CD14-positive monocyte (primary cell): ENCODE measurements at regions not wholly inside any gene's neighbourhood (a gene's known extent, or its start where the extent isn't known, plus 50 kb on each side); places are given as distances from the start of the nearest gene placed in this dataset.

Experiments used
- DNase-seq, 3 donors: peaks; one replicate each; pipeline ENCODE4 v3.0.0-alpha.2; 2011 to 2022
- H2AFZ ChIP-seq: 2 replicates; pipeline ENCODE4 v1.6.0; 2012; ENCODE audit warnings: mild to moderate bottlenecking, low read depth, low read length, inconsistent platforms; ENCODE audit not compliant: insufficient read depth, poor library complexity, severe bottlenecking
- H3K27ac ChIP-seq, 2 donors: 1 replicate in 1 of 2; 2 replicates in 1 of 2; pipeline ENCODE4 v1.5.1; 2012 to 2013; ENCODE audit warnings: low read length in 2 of 2, control low read depth in 1 of 2, inconsistent platforms in 1 of 2, low read depth in 1 of 2, mild to moderate bottlenecking in 1 of 2
- H3K27me3 ChIP-seq, 2 donors: one replicate each; pipeline versions ENCODE4 v1.6.0 to v1.6.1; 2011 to 2013; ENCODE audit warnings: low read length in 2 of 2; ENCODE audit not compliant: control insufficient read depth in 2 of 2, insufficient read depth in 2 of 2
- H3K36me3 ChIP-seq, 2 donors: replicated peaks in 1 of 2; 1 replicate in 1 of 2; 2 replicates in 1 of 2; pipeline versions ENCODE4 v1.5.1 to v1.6.1; 2012 to 2013; ENCODE audit warnings: low read length in 2 of 2, control low read depth in 1 of 2, inconsistent platforms in 1 of 2, mild to moderate bottlenecking in 1 of 2; ENCODE audit not compliant: insufficient read depth in 2 of 2, control insufficient read depth in 1 of 2
- H3K4me1 ChIP-seq, 2 donors: 1 replicate in 1 of 2; 2 replicates in 1 of 2; pipeline versions ENCODE4 v1.5.1 to v1.6.1; 2012 to 2013; ENCODE audit warnings: low read length in 2 of 2, control low read depth in 1 of 2, inconsistent platforms in 1 of 2, mild to moderate bottlenecking in 1 of 2, moderate library complexity in 1 of 2; ENCODE audit not compliant: insufficient read depth in 2 of 2, control insufficient read depth in 1 of 2
- H3K4me2 ChIP-seq: replicated peaks from 2 replicates; pipeline ENCODE3; 2012; ENCODE audit warnings: low read length, moderate library complexity, mild to moderate bottlenecking; ENCODE audit not compliant: poor library complexity, severe bottlenecking; ENCODE audit errors: extremely low read depth
- H3K4me3 ChIP-seq, 3 experiments: fragments of 200-600 bp in 1 of 3; sonication (generic) in 1 of 3; replicated peaks in 1 of 3; 1 replicate in 2 of 3; 2 replicates in 1 of 3; pipeline ENCODE4 v1.5.1; 2011 to 2013; ENCODE audit warnings: low read length in 3 of 3, mild to moderate bottlenecking in 3 of 3, control low read depth in 2 of 3, low read depth in 2 of 3, inconsistent platforms in 1 of 3, moderate library complexity in 1 of 3
- H3K79me2 ChIP-seq: 2 replicates; pipeline ENCODE4 v1.6.0; 2012; ENCODE audit warnings: mild to moderate bottlenecking, control low read depth, inconsistent platforms, low read length, moderate library complexity; ENCODE audit not compliant: insufficient read depth
- H3K9ac ChIP-seq: 2 replicates; pipeline ENCODE4 v1.6.0; 2017; ENCODE audit warnings: low read length, mild to moderate bottlenecking; ENCODE audit not compliant: insufficient read depth, poor library complexity, severe bottlenecking
- H3K9me3 ChIP-seq, 2 donors: replicated peaks in 1 of 2; 1 replicate in 1 of 2; 2 replicates in 1 of 2; pipeline versions ENCODE4 v1.5.1 to v1.6.1; 2012 to 2013; ENCODE audit warnings: low read length in 2 of 2, control low read depth in 1 of 2; ENCODE audit not compliant: control insufficient read depth in 1 of 2, insufficient read depth in 1 of 2
- H4K20me1 ChIP-seq: 2 replicates; pipeline ENCODE4 v1.6.0; 2012; ENCODE audit warnings: mild to moderate bottlenecking, low read length, control low read depth, moderate library complexity; ENCODE audit not compliant: insufficient read depth
- H3K27ac Mint-ChIP-seq, 7 donors: one replicate each; pipeline ENCODE4 v1.8.0; 2020; ENCODE audit warnings: mild to moderate bottlenecking in 7 of 7, mixed read lengths in 7 of 7, moderate library complexity in 6 of 7, inconsistent platforms in 2 of 7
- H3K27me3 Mint-ChIP-seq, 3 donors: one replicate each; pipeline ENCODE4 v1.8.0; 2021 to 2022; ENCODE audit warnings: low read depth in 3 of 3, mild to moderate bottlenecking in 3 of 3, mixed read lengths in 3 of 3, moderate library complexity in 3 of 3, inconsistent platforms in 1 of 3
- H3K36me3 Mint-ChIP-seq, 2 donors: one replicate each; pipeline ENCODE4 v1.8.0; 2020; ENCODE audit warnings: mixed read lengths in 2 of 2, inconsistent platforms in 1 of 2, mild to moderate bottlenecking in 1 of 2
- H3K4me1 Mint-ChIP-seq: one replicate; pipeline ENCODE4 v1.8.0; 2020; ENCODE audit warnings: mild to moderate bottlenecking, mixed read lengths
- H3K4me3 Mint-ChIP-seq, 2 donors: one replicate each; pipeline ENCODE4 v1.8.0; 2020; ENCODE audit warnings: mild to moderate bottlenecking in 2 of 2, mixed read lengths in 2 of 2, moderate library complexity in 1 of 2
- H3K9me3 Mint-ChIP-seq, 7 donors: one replicate each; pipeline ENCODE4 v1.8.0; 2020 to 2022; ENCODE audit warnings: mixed read lengths in 7 of 7, mild to moderate bottlenecking in 6 of 7, moderate library complexity in 6 of 7, inconsistent platforms in 2 of 7
- CTCF ChIP-seq: fragments of 200-600 bp; IDR thresholded peaks from one replicate; pipeline ENCODE4 v1.8.0; 2022; ENCODE audit warnings: antibody characterized with exemption, mild to moderate bottlenecking
- WGBS: methylation state at CpG from one replicate; pipeline ENCODE4 v1.1.5; 2013; ENCODE audit warnings: missing lambda C conversion rate; ENCODE audit not compliant: insufficient coverage; 5-methylcytosine and 5-hydroxymethylcytosine counted together
- intact Hi-C, 2 donors: fragments of 100-400 bp; cut with micrococcal nuclease; formaldehyde crosslinking; loops; one replicate each; pipeline versions ENCODE4 v1.15.0 to v1.15.1; 2023

DNA sequence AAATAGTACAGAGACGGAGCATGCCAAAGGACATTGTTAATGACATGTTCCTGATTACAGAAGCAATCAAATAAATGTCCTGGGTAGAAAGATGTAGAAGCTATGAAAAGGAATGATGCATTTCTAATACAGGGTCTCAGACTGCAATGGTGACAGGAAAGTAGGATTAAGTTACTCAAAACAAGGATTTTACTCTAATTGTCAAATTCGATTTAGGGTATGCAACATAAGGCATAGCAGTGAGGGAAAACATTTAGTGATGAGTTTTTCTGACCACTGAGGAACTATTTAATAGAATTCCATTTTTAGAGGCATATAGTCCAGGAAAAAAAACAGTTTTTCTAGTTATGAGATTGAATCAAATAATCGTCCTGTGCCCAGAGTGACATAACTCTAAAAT lies 715.1 kb upstream of the ACO1 start:
- Mint-ChIP-seq H3K27ac (no peak overlapping the region), H3K9me3 (peaks cover 0 to 4% (median 0%) of the 10 kb centered on the region in 7 donors), H3K27me3 (no peaks in the 10 kb centered on the region), H3K36me3 (no peaks in the 10 kb centered on the region), H3K4me1 (no peaks in the 10 kb centered on the region), H3K4me3 (no peak overlapping the region)
- Histone ChIP-seq H3K27ac (no peak overlapping the region), H3K9ac (no peak overlapping the region), H2AFZ (no peak overlapping the region), H4K20me1 (no peaks in the 10 kb centered on the region), H3K79me2 (no peaks in the 10 kb centered on the region), H3K9me3 (no peaks in the 10 kb centered on the region), H3K4me1 (no peaks in the 10 kb centered on the region), H3K36me3 (no peaks in the 10 kb centered on the region), H3K4me2 (no peak overlapping the region), H3K4me3 (no peak overlapping the region), H3K27me3 (no peaks in the 10 kb centered on the region)
- no peak for TF ChIP-seq CTCF
- intact Hi-C loops, result no loop called here
- DNase-seq, result no peak
- 70% methylated on average over 1 of the region's 3 CpGs for WGBS

GRCh38 chr9:31671011-31671410 lies 713.4 kb upstream of the ACO1 start:
- Mint-ChIP-seq H3K9me3 (peaks cover 0 to 3% (median 0%) of the 10 kb centered on the region in 7 donors), H3K27ac (no peak overlapping the region), H3K27me3 (no peaks in the 10 kb centered on the region), H3K36me3 (no peaks in the 10 kb centered on the region), H3K4me3 (no peak overlapping the region), H3K4me1 (no peaks in the 10 kb centered on the region)
- Histone ChIP-seq H4K20me1 (no peaks in the 10 kb centered on the region), H3K27me3 (no peaks in the 10 kb centered on the region), H3K4me1 (no peaks in the 10 kb centered on the region), H3K4me2 (no peak overlapping the region), H3K4me3 (no peak overlapping the region), H3K9ac (no peak overlapping the region), H3K79me2 (no peaks in the 10 kb centered on the region), H2AFZ (no peak overlapping the region), H3K27ac (no peak overlapping the region), H3K9me3 (no peaks in the 10 kb centered on the region), H3K36me3 (no peaks in the 10 kb centered on the region)
- WGBS, result 94% methylated on average over 2 of the region's 3 CpGs
- no peak for TF ChIP-seq CTCF
- intact Hi-C loops, result no loop called here
- no peak for DNase-seq
